Fibroblast of lung (primary cell): ENCODE measurements at regions not wholly inside any gene's neighbourhood (a gene's known extent, or its start where the extent isn't known, plus 50 kb on each side); places are given as distances from the start of the nearest gene placed in this dataset.

ENCODE experiments used
- DNase-seq, 2 donors: peaks; one replicate each; pipeline versions ENCODE4 v3.0.0 to v3.0.0-alpha.2; 2010; ENCODE audit warnings: low read depth in 2 of 2
- H2AFZ ChIP-seq: 2 replicates; pipeline ENCODE4 v1.5.1; 2012; ENCODE audit warnings: low read length, control low read depth, inconsistent platforms
- H3K27ac ChIP-seq: 2 replicates; pipeline ENCODE4 v1.5.1; 2011; ENCODE audit warnings: low read length, control low read depth; ENCODE audit not compliant: insufficient read depth
- H3K27me3 ChIP-seq: 2 replicates; pipeline ENCODE4 v1.5.1; 2011; ENCODE audit warnings: mild to moderate bottlenecking, low read length; ENCODE audit not compliant: control insufficient read depth, insufficient read depth
- H3K36me3 ChIP-seq: 2 replicates; pipeline ENCODE4 v1.5.1; 2011; ENCODE audit warnings: low read length; ENCODE audit not compliant: control insufficient read depth, insufficient read depth
- H3K4me1 ChIP-seq: 2 replicates; pipeline ENCODE4 v1.5.1; 2011; ENCODE audit warnings: low read length; ENCODE audit not compliant: control insufficient read depth, insufficient read depth; ENCODE audit errors: extremely low read depth
- H3K4me2 ChIP-seq: 2 replicates; pipeline ENCODE4 v1.5.1; 2011; ENCODE audit warnings: low read length, control low read depth; ENCODE audit not compliant: insufficient read depth; ENCODE audit errors: extremely low read depth
- H3K4me3 ChIP-seq, 4 experiments: fragments of 200-600 bp in 1 of 4; sonication (generic) in 1 of 4; replicated peaks in 1 of 4; 2 replicates each; pipeline ENCODE4 v1.5.1; 2011 to 2016; ENCODE audit warnings: low read length in 4 of 4, low read depth in 3 of 4, mild to moderate bottlenecking in 3 of 4, control low read depth in 2 of 4, inconsistent platforms in 1 of 4, mixed read lengths in 1 of 4; ENCODE audit not compliant: insufficient read depth in 1 of 4; ENCODE audit errors: control extremely low read depth in 1 of 4
- H3K79me2 ChIP-seq: 2 replicates; pipeline ENCODE4 v1.5.1; 2012; ENCODE audit warnings: mild to moderate bottlenecking, low read length, inconsistent platforms; ENCODE audit not compliant: control insufficient read depth, insufficient read depth
- H3K9ac ChIP-seq: 2 replicates; pipeline ENCODE4 v1.5.1; 2011; ENCODE audit warnings: mild to moderate bottlenecking, low read length, control low read depth; ENCODE audit not compliant: insufficient read depth
- H3K9me3 ChIP-seq: 2 replicates; pipeline ENCODE4 v1.5.1; 2012; ENCODE audit warnings: low read depth, low read length; ENCODE audit not compliant: control insufficient read depth, insufficient read depth
- H4K20me1 ChIP-seq: 2 replicates; pipeline ENCODE4 v1.5.1; 2011; ENCODE audit warnings: low read length; ENCODE audit not compliant: control insufficient read depth, insufficient read depth; ENCODE audit errors: extremely low read depth
- CTCF ChIP-seq, 2 donors: IDR thresholded peaks in 1 of 2; conservative IDR thresholded peaks in 1 of 2; 1 replicate in 1 of 2; 2 replicates in 1 of 2; pipeline ENCODE4 v1.5.1; 2011 to 2012; ENCODE audit warnings: low read length in 2 of 2, control low read depth in 1 of 2, inconsistent platforms in 1 of 2, low read depth in 1 of 2, mild to moderate bottlenecking in 1 of 2
- EZH2 ChIP-seq: IDR thresholded peaks from 2 replicates; pipeline ENCODE4 v1.5.1; 2012; ENCODE audit warnings: low read length, control low read depth, mild to moderate bottlenecking; ENCODE audit errors: missing control alignments

DNA sequence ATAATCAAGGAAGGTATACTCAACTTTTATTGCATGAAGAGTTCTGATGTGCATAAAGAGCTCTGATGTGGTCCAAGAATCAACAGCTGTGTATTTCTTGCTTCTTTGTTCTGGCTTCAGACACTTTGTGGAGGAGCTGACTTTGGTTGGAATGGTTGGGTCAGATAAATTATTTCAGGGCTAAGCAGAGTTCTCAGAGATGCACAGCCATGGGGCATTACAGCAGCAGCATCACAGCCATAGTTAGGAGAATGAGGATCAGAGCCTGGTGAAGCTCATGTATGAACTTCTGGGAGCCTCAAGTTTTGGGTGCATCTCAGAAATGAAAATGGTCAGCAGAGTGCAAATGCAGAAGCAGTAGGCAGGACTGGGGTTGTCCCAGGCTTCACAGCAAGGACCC, 267.4 kb upstream of the RUNX1 start:
- no peaks in the 10 kb centered on the region for H3K9me3 ChIP-seq
- H3K9ac ChIP-seq, result no peak overlapping the region
- no peak overlapping the region for H3K4me2 ChIP-seq
- H3K4me3 ChIP-seq, result no peak overlapping the region
- no peaks in the 10 kb centered on the region for H3K79me2 ChIP-seq
- no peak overlapping the region for H2AFZ ChIP-seq
- H3K27ac ChIP-seq, result no peak overlapping the region
- no peaks in the 10 kb centered on the region for H3K27me3 ChIP-seq
- TF ChIP-seq EZH2 (no peak), CTCF (conservative IDR thresholded peaks at IDR 0.05 in 1 of 2, IDR thresholded peaks at IDR 0.05 in 1 of 2; ENCODE audit: low read depth in 1 of 2, low read length in 2 of 2) (no peak)
- no peak for DNase-seq
- no peaks in the 10 kb centered on the region for H3K36me3 ChIP-seq
- H3K4me1 ChIP-seq, result no peaks in the 10 kb centered on the region
- no peaks in the 10 kb centered on the region for H4K20me1 ChIP-seq

DNA sequence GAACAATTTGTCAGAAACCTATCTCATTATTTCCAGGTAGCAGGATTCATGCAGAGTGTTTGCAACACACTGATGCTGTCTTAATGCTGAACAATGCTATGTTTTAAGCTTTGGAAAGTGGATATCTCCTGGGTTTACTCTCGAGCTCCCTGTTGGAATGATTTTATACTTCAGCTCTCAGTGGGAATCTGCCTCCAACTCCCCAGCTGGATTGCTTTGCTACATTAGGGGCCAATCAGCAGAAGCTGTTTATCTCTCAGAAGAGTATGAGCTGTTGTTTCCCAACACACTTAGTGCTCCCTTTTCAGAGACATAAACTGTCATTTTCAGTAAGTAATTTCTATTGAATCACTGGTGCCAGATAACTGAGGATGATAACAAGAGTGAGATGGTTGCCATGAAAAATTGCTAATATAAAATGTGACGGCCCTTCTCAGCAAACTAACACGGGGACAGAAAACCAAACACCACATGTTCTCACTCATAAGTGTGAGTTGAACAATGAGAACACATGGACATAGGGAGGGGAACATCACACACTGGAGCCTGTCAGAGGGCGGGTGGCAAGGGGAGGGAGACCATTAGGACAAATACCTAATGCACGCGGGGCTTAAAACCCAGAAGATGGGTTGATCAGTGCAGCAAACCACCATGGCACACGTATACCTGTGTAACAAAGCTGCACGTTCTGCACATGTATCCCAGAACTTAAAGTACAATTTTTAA, 265.9 kb upstream of the RUNX1 start:
- H3K79me2 ChIP-seq, result no peaks in the 10 kb centered on the region
- H4K20me1 ChIP-seq, result no peaks in the 10 kb centered on the region
- H3K4me3 ChIP-seq, result no peak overlapping the region
- no peak overlapping the region for H3K9ac ChIP-seq
- H3K4me1 ChIP-seq, result no peaks in the 10 kb centered on the region
- no peaks in the 10 kb centered on the region for H3K9me3 ChIP-seq
- no peaks in the 10 kb centered on the region for H3K36me3 ChIP-seq
- no peak overlapping the region for H3K4me2 ChIP-seq
- peak; percentile 25 to 45 for DNase-seq
- no peak for TF ChIP-seq CTCF (conservative IDR thresholded peaks at IDR 0.05 in 1 of 2, IDR thresholded peaks at IDR 0.05 in 1 of 2; ENCODE audit: low read depth in 1 of 2, low read length in 2 of 2)
- no peak overlapping the region for H3K27ac ChIP-seq
- no peaks in the 10 kb centered on the region for H3K27me3 ChIP-seq
- H2AFZ ChIP-seq, result no peak overlapping the region

- Histone ChIP-seq H3K4me1 (no peaks in the 10 kb centered on the region), H3K36me3 (no peaks in the 10 kb centered on the region), H3K27me3 (no peaks in the 10 kb centered on the region), H2AFZ (no peak overlapping the region), H4K20me1 (no peaks in the 10 kb centered on the region), H3K9ac (no peak overlapping the region), H3K27ac (no peak overlapping the region), H3K9me3 (no peaks in the 10 kb centered on the region), H3K79me2 (no peaks in the 10 kb centered on the region), H3K4me2 (no peak overlapping the region), H3K4me3 (no peak overlapping the region)
- DNase-seq, result no peak
- TF ChIP-seq EZH2 (no peak), CTCF (conservative IDR thresholded peaks at IDR 0.05 in 1 of 2, IDR thresholded peaks at IDR 0.05 in 1 of 2; ENCODE audit: low read depth in 1 of 2, low read length in 2 of 2) (no peak)
Measured at GRCh38 chr21:35311985-35312384, 262.9 kb upstream of the RUNX1 start.
